Endothelial cell of umbilical vein (primary cell): ENCODE measurements at regions not wholly inside any gene's neighbourhood (a gene's known extent, or its start where the extent isn't known, plus 50 kb on each side); places are given as distances from the start of the nearest gene placed in this dataset.

Source experiments
- BruUV-seq: library from RNA; stranded (reverse); fragments of 400-500 nt; replicated peaks from 2 replicates; lab custom pipeline; 2021; lab: Mats Ljungman, UMichigan
- CTCF ChIA-PET: fragments of 300-600, 350-600 bp; sonication (Branson Sonifier 250); formaldehyde crosslinking; loops from one replicate; lab custom pipeline; 2021; ENCODE audit warnings: antibody characterized with exemption, inconsistent platforms; lab: Charles Lee
- POLR2A ChIA-PET: fragments of 300-600, 350-600 bp; sonication (Branson Sonifier 250); formaldehyde crosslinking; loops from one replicate; lab custom pipeline; 2021; ENCODE audit warnings: antibody characterized with exemption, inconsistent platforms; lab: Charles Lee
- DNase-seq: peaks from one replicate; pipeline ENCODE4 v3.0.0-alpha.2; 2011; ENCODE audit warnings: low read depth, low spot score
- FAIRE-seq: peaks from 2 replicates; lab custom pipeline; 2011; peaks lifted over from hg19 to GRCh38; lab: Jason Lieb, UNC
- H2AFZ ChIP-seq: 2 replicates; pipeline ENCODE4 v1.6.0; 2012; ENCODE audit warnings: low read depth, low read length, control low read depth, inconsistent platforms
- H3K27ac ChIP-seq: 2 replicates; pipeline ENCODE4 v1.5.1; 2011; ENCODE audit warnings: low read depth, mild to moderate bottlenecking, control low read depth, low read length, moderate library complexity; ENCODE audit not compliant: insufficient read depth
- H3K27me3 ChIP-seq, 2 experiments: 2 replicates each; pipeline versions ENCODE4 v1.6.0 to v1.6.1; 2011; ENCODE audit warnings: low read length in 2 of 2, mixed read lengths in 1 of 2; ENCODE audit not compliant: control insufficient read depth in 2 of 2, insufficient read depth in 2 of 2
- H3K36me3 ChIP-seq, 2 experiments: 2 replicates in 1 of 2; 3 replicates in 1 of 2; pipeline ENCODE4 v1.5.1; 2011; ENCODE audit warnings: low read length in 2 of 2, mild to moderate bottlenecking in 1 of 2, moderate library complexity in 1 of 2; ENCODE audit not compliant: control insufficient read depth in 2 of 2, insufficient read depth in 2 of 2; ENCODE audit errors: extremely low read depth in 1 of 2
- H3K4me1 ChIP-seq: 3 replicates; pipeline ENCODE4 v1.5.1; 2011; ENCODE audit warnings: mild to moderate bottlenecking, low read length; ENCODE audit not compliant: control insufficient read depth, insufficient read depth; ENCODE audit errors: extremely low read depth
- H3K4me2 ChIP-seq: 2 replicates; pipeline ENCODE4 v1.6.1; 2011; ENCODE audit warnings: low read length, control low read depth, mixed read lengths; ENCODE audit not compliant: insufficient read depth
- H3K4me3 ChIP-seq, 3 experiments: fragments of 200-600 bp in 1 of 3; sonication (generic), shearing (Covaris generic) in 1 of 3; replicated peaks in 1 of 3; 2 replicates each; pipeline ENCODE4 v1.5.1; 2011 to 2016; ENCODE audit warnings: control low read depth in 3 of 3, low read length in 3 of 3, mild to moderate bottlenecking in 2 of 3, inconsistent platforms in 1 of 3, low read depth in 1 of 3, moderate library complexity in 1 of 3; ENCODE audit not compliant: insufficient read depth in 1 of 3
- H3K79me2 ChIP-seq: 2 replicates; pipeline ENCODE4 v1.6.0; 2012; ENCODE audit warnings: low read length, inconsistent platforms; ENCODE audit not compliant: control insufficient read depth, insufficient read depth
- H3K9ac ChIP-seq: replicated peaks from 2 replicates; pipeline ENCODE3; 2011; ENCODE audit warnings: low read length, control low read depth; ENCODE audit not compliant: insufficient read depth; ENCODE audit errors: extremely low read depth
- H3K9me1 ChIP-seq: replicated peaks from 3 replicates; pipeline ENCODE4 v1.6.0; 2011; ENCODE audit warnings: mild to moderate bottlenecking, low read length; ENCODE audit not compliant: control insufficient read depth, insufficient read depth; ENCODE audit errors: extremely low read depth
- H3K9me3 ChIP-seq: replicated peaks from 2 replicates; pipeline ENCODE4 v1.5.1; 2012; ENCODE audit warnings: low read length, inconsistent platforms; ENCODE audit not compliant: control insufficient read depth, insufficient read depth
- H4K20me1 ChIP-seq: replicated peaks from 2 replicates; pipeline ENCODE3; 2011; ENCODE audit warnings: mild to moderate bottlenecking, low read length; ENCODE audit not compliant: control insufficient read depth, insufficient read depth; ENCODE audit errors: extremely low read depth
- EZH2 ChIP-seq: IDR thresholded peaks from 2 replicates; pipeline ENCODE4 v1.6.1; 2012; ENCODE audit warnings: borderline replicate concordance, low read depth, mild to moderate bottlenecking, moderate library complexity, low read length, inconsistent platforms; ENCODE audit not compliant: severe bottlenecking
- FOS ChIP-seq: IDR thresholded peaks from 2 replicates; pipeline ENCODE4 v1.6.1; 2011; ENCODE audit warnings: mild to moderate bottlenecking, low read length, moderate library complexity, borderline replicate concordance; ENCODE audit not compliant: insufficient read depth
- GATA2 ChIP-seq: IDR thresholded peaks from 2 replicates; pipeline ENCODE4 v1.7.0; 2011; ENCODE audit warnings: low read depth, mild to moderate bottlenecking, moderate library complexity, mixed read lengths, low read length; ENCODE audit not compliant: insufficient read length, insufficient read depth
- JUN ChIP-seq: IDR thresholded peaks from 2 replicates; pipeline ENCODE4 v1.6.1; 2011; ENCODE audit warnings: borderline replicate concordance, low read depth; ENCODE audit not compliant: insufficient read length, insufficient read depth
- MAX ChIP-seq: IDR thresholded peaks from 2 replicates; pipeline ENCODE4 v1.6.1; 2011; ENCODE audit not compliant: insufficient read depth, insufficient read length
- MYC ChIP-seq: IDR thresholded peaks from one replicate; pipeline ENCODE4 v1.6.1; 2011; ENCODE audit warnings: mild to moderate bottlenecking, low read depth, low read length
- POLR2A ChIP-seq: IDR thresholded peaks from 2 replicates; pipeline ENCODE4 v1.6.1; 2012; ENCODE audit warnings: low read depth, mild to moderate bottlenecking, control low read depth, low read length
- POLR2AphosphoS5 ChIP-seq: IDR thresholded peaks from 2 replicates; pipeline ENCODE4 v1.6.1; 2012; ENCODE audit warnings: low read depth, mild to moderate bottlenecking, control low read depth, low read length, moderate library complexity; ENCODE audit not compliant: insufficient read depth
- dilution Hi-C: fragments of 300-500 bp; cut with MboI; formaldehyde crosslinking; loops from one replicate; pipeline ENCODE4 v1.15.0; 2019; ENCODE audit warnings: low sequenced_read_pairs; ENCODE audit not compliant: extremely low pct_ligation_motif_present
- intact Hi-C: fragments of 100-400 bp; cut with micrococcal nuclease; formaldehyde crosslinking; loops from one replicate; pipeline ENCODE4 v1.10.0; 2022
- TF ChIP-seq, protein P1 (sequence below), 2 donors: IDR thresholded peaks; 1 replicate in 1 of 2; 2 replicates in 1 of 2; pipeline ENCODE4 v1.5.1; 2011; ENCODE audit warnings: low read length in 2 of 2, mild to moderate bottlenecking in 2 of 2, moderate library complexity in 2 of 2, control low read depth in 1 of 2, inconsistent platforms in 1 of 2, low read depth in 1 of 2; ENCODE audit not compliant: insufficient read depth in 1 of 2; ENCODE audit errors: extremely low read depth in 1 of 2

DNA sequence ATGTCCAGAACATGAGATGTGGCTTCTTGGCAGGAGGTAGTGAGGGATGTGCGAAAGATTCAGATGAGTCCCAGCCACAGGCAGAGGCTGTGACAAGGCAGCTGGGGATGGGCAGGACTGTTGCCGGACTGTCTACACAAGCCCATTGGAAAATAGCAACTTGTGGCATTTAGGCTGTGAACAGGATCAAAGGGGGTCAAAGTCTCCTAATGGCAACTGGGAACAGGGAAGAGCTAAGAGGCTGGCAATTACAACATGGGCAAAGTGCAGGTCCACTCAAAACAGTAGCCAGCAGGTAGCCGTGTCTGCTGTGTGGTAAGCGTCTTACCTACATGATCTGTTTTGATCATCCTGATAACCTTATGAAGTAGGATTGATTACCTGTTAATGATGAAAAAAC lies 254.2 kb upstream of the ZNF32 start:
- BruUV-seq, result no TSS peak
- intact Hi-C loops, result no loop called here
- CTCF ChIA-PET, result interaction anchor here (1.0 to 1.6 kb wide), 2 partner anchors 11 to 13 kb away, joined by 3 to 4 read pairs; no protein-coding TSS in a partner anchor
- Histone ChIP-seq H3K4me1 (no peaks in the 10 kb centered on the region), H3K36me3 (no peaks in the 10 kb centered on the region), H3K79me2 (no peaks in the 10 kb centered on the region), H3K27me3 (peaks cover 0 to 8% of the 10 kb centered on the region in 2 experiments), H4K20me1 (no peaks in the 10 kb centered on the region), H3K9ac (no peak overlapping the region), H3K4me2 (no peak overlapping the region), H3K4me3 (no peak overlapping the region), H3K27ac (no peak overlapping the region), H3K9me1 (no peaks in the 10 kb centered on the region), H3K9me3 (no peaks in the 10 kb centered on the region), H2AFZ (no peak overlapping the region)
- DNase-seq, result no peak
- dilution Hi-C loops, result no loop called here
- FAIRE-seq, result no peak
- POLR2A ChIA-PET, result no interaction called here
- TF ChIP-seq FOS (no peak), GATA2 (no peak), EZH2 (no peak), JUN (no peak), MAX (no peak), POLR2A (no peak), POLR2AphosphoS5 (no peak), MYC (no peak)
- TF ChIP-seq, protein P1, sequence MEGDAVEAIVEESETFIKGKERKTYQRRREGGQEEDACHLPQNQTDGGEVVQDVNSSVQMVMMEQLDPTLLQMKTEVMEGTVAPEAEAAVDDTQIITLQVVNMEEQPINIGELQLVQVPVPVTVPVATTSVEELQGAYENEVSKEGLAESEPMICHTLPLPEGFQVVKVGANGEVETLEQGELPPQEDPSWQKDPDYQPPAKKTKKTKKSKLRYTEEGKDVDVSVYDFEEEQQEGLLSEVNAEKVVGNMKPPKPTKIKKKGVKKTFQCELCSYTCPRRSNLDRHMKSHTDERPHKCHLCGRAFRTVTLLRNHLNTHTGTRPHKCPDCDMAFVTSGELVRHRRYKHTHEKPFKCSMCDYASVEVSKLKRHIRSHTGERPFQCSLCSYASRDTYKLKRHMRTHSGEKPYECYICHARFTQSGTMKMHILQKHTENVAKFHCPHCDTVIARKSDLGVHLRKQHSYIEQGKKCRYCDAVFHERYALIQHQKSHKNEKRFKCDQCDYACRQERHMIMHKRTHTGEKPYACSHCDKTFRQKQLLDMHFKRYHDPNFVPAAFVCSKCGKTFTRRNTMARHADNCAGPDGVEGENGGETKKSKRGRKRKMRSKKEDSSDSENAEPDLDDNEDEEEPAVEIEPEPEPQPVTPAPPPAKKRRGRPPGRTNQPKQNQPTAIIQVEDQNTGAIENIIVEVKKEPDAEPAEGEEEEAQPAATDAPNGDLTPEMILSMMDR (IDR thresholded peaks at IDR 0.05; ENCODE audit: extremely low read depth in 1 of 2, insufficient read depth in 1 of 2, low read depth in 1 of 2, low read length in 2 of 2), result no peak
